Peyer's patch (tissue), 4 donors: ENCODE measurements at regions not wholly inside any gene's neighbourhood (a gene's known extent, or its start where the extent isn't known, plus 50 kb on each side); places are given as distances from the start of the nearest gene placed in this dataset.
A peak's percentile ranks its signal among the peaks of the same experiment; 100 is the strongest.

Experiments used
- DNase-seq, 3 donors: peaks; one replicate each; pipeline ENCODE4 v3.0.0-alpha.2; 2017 to 2019
- H3K27ac ChIP-seq, 4 donors: fragments of 200-600 bp; sonication (generic); one replicate each; pipeline ENCODE4 v1.5.1; 2016 to 2019
- H3K27me3 ChIP-seq, 2 donors: fragments of 200-600 bp; sonication (generic); one replicate each; pipeline ENCODE4 v1.5.1; 2019
- H3K36me3 ChIP-seq, 3 donors: fragments of 200-600 bp; sonication (generic); one replicate each; pipeline ENCODE4 v1.5.1; 2016 to 2019
- H3K4me1 ChIP-seq, 4 donors: fragments of 200-600 bp; sonication (generic); one replicate each; pipeline ENCODE4 v1.5.1; 2016 to 2019
- H3K4me3 ChIP-seq, 4 donors: fragments of 200-600 bp; sonication (generic); 1 replicate in 3 of 4; 2 replicates in 1 of 4; pipeline ENCODE4 v1.5.1; 2016 to 2019; ENCODE audit warnings: mild to moderate bottlenecking in 1 of 4
- H3K9me3 ChIP-seq, 4 donors: fragments of 200-600 bp; sonication (generic); one replicate each; pipeline ENCODE4 v1.5.1; 2016 to 2019; ENCODE audit warnings: mild to moderate bottlenecking in 1 of 4
- CTCF ChIP-seq, 6 experiments: fragments of 450-650 bp in 4 of 6; fragments of 200-600 bp in 2 of 6; sonication (generic) in 1 of 6; IDR thresholded peaks; one replicate each; pipeline ENCODE4 v1.5.1; 2017 to 2019; ENCODE audit warnings: antibody characterized with exemption in 6 of 6, mild to moderate bottlenecking in 3 of 6, moderate library complexity in 1 of 6
- POLR2A ChIP-seq, 2 donors: fragments of 450-650 bp; IDR thresholded peaks; one replicate each; pipeline ENCODE4 v1.5.1; 2017; ENCODE audit warnings: antibody characterized with exemption in 2 of 2, mild to moderate bottlenecking in 2 of 2, moderate library complexity in 2 of 2

GRCh38 chr21:36587388-36587787, 107.5 kb upstream of the CLDN14 start:
- DNase-seq: no peak
- TF ChIP-seq POLR2A (IDR thresholded peaks at IDR 0.05): no peak
- TF ChIP-seq CTCF (IDR thresholded peaks at IDR 0.05): no peak
- Histone ChIP-seq H3K36me3 (no peaks in the 10 kb centered on the region), H3K27ac (no peak overlapping the region), H3K4me3 (no peak overlapping the region), H3K27me3 (no peaks in the 10 kb centered on the region), H3K9me3 (no peaks in the 10 kb centered on the region), H3K4me1 (no peaks in the 10 kb centered on the region)

GRCh38 chr21:36589352-36589971, 109.5 kb upstream of the SIM2 start:
- Histone ChIP-seq H3K27me3 (no peaks in the 10 kb centered on the region), H3K36me3 (no peaks in the 10 kb centered on the region), H3K4me1 (no peaks in the 10 kb centered on the region), H3K27ac (no peak overlapping the region), H3K4me3 (no peak overlapping the region), H3K9me3 (no peaks in the 10 kb centered on the region)
- no peak for DNase-seq
- TF ChIP-seq POLR2A (IDR thresholded peaks at IDR 0.05): no peak
- peak in 2 of 6 experiments; percentile 15 to 19 for TF ChIP-seq CTCF (IDR thresholded peaks at IDR 0.05)

GRCh38 chr21:36591326-36591970, 107.5 kb upstream of the SIM2 start:
- DNase-seq: no peak
- no peak overlapping the region for H3K27ac ChIP-seq
- H3K4me3 ChIP-seq: no peak overlapping the region
- H3K27me3 ChIP-seq: no peaks in the 10 kb centered on the region
- TF ChIP-seq POLR2A (IDR thresholded peaks at IDR 0.05) (no peak), CTCF (IDR thresholded peaks at IDR 0.05) (no peak)
- no peaks in the 10 kb centered on the region for H3K36me3 ChIP-seq
- no peaks in the 10 kb centered on the region for H3K9me3 ChIP-seq
- no peaks in the 10 kb centered on the region for H3K4me1 ChIP-seq

GRCh38 chr21:36596174-36596573, 102.7 kb upstream of the SIM2 start:
- Histone ChIP-seq H3K27ac (no peak overlapping the region), H3K36me3 (no peaks in the 10 kb centered on the region), H3K4me1 (no peaks in the 10 kb centered on the region), H3K4me3 (no peak overlapping the region), H3K27me3 (no peaks in the 10 kb centered on the region), H3K9me3 (no peaks in the 10 kb centered on the region)
- TF ChIP-seq POLR2A (IDR thresholded peaks at IDR 0.05) (no peak), CTCF (IDR thresholded peaks at IDR 0.05) (no peak)
- no peak for DNase-seq

GRCh38 chr21:36601362-36601761, 97.6 kb upstream of the SIM2 start:
- no peaks in the 10 kb centered on the region for H3K27me3 ChIP-seq
- no peaks in the 10 kb centered on the region for H3K36me3 ChIP-seq
- H3K4me1 ChIP-seq: no peaks in the 10 kb centered on the region
- no peak overlapping the region for H3K4me3 ChIP-seq
- no peak overlapping the region for H3K27ac ChIP-seq
- TF ChIP-seq CTCF (IDR thresholded peaks at IDR 0.05): no peak
- H3K9me3 ChIP-seq: no peaks in the 10 kb centered on the region
- DNase-seq: no peak
